ENCODE measurements at regions not wholly inside any gene's neighbourhood (a gene's known extent, or its start where the extent isn't known, plus 50 kb on each side); places are given as distances from the start of the nearest gene placed in this dataset.
"Not testable (repeated sequence)": the region's sequence is repeated elsewhere in the genome, so short reads cannot be mapped to it uniquely, and the experiment has no call there.

GRCh38 chr2:91527491-91528031, 2836.1 kb downstream of the RPIA start:
- TF ChIP-seq, protein P1, sequence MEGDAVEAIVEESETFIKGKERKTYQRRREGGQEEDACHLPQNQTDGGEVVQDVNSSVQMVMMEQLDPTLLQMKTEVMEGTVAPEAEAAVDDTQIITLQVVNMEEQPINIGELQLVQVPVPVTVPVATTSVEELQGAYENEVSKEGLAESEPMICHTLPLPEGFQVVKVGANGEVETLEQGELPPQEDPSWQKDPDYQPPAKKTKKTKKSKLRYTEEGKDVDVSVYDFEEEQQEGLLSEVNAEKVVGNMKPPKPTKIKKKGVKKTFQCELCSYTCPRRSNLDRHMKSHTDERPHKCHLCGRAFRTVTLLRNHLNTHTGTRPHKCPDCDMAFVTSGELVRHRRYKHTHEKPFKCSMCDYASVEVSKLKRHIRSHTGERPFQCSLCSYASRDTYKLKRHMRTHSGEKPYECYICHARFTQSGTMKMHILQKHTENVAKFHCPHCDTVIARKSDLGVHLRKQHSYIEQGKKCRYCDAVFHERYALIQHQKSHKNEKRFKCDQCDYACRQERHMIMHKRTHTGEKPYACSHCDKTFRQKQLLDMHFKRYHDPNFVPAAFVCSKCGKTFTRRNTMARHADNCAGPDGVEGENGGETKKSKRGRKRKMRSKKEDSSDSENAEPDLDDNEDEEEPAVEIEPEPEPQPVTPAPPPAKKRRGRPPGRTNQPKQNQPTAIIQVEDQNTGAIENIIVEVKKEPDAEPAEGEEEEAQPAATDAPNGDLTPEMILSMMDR (conservative IDR thresholded peaks at IDR 0.05 in 1 of 2, IDR thresholded peaks at IDR 0.05 in 1 of 2; ENCODE audit: extremely low read depth in 1 of 2, insufficient read depth in 1 of 2, low read depth in 1 of 2, low read length in 2 of 2), result not testable (repeated sequence)
- not testable (repeated sequence) for TF ChIP-seq EZH2 (IDR thresholded peaks at IDR 0.05; ENCODE audit: borderline replicate concordance, low read length)

Data from mammary epithelial cell (primary cell).